ENCODE measurements at regions not wholly inside any gene's neighbourhood (a gene's known extent, or its start where the extent isn't known, plus 50 kb on each side); places are given as distances from the start of the nearest gene placed in this dataset.

- TF ChIP-seq CTCF (conservative IDR thresholded peaks at IDR 0.05 in 1 of 2, IDR thresholded peaks at IDR 0.05 in 1 of 2; ENCODE audit: low read depth in 1 of 2, low read length in 2 of 2) (no peak), EZH2 (IDR thresholded peaks at IDR 0.05; ENCODE audit: low read length, missing control alignments) (no peak)
These were observed 170.7 kb upstream of the SLC24A3 start for GRCh38 chr20:19041787-19042186.
